Neural progenitor cell (in vitro differentiated cells): ENCODE measurements at regions not wholly inside any gene's neighbourhood (a gene's known extent, or its start where the extent isn't known, plus 50 kb on each side); places are given as distances from the start of the nearest gene placed in this dataset.

Experiments used
- EZH2 ChIP-seq: fragments of 200-600 bp; sonication (generic); IDR thresholded peaks from 2 replicates; pipeline ENCODE4 v1.6.1; 2017; ENCODE audit warnings: antibody characterized with exemption, mild to moderate bottlenecking, moderate library complexity
- EZH2phosphoT487 ChIP-seq: fragments of 200-600 bp; sonication (generic); IDR thresholded peaks from 2 replicates; pipeline ENCODE4 v1.6.1; 2017; ENCODE audit warnings: antibody characterized with exemption
- TF ChIP-seq, protein P1 (sequence below): fragments of 200-600 bp; sonication (generic); IDR thresholded peaks from 2 replicates; pipeline ENCODE4 v1.5.1; 2017; ENCODE audit warnings: antibody characterized with exemption, mild to moderate bottlenecking

DNA sequence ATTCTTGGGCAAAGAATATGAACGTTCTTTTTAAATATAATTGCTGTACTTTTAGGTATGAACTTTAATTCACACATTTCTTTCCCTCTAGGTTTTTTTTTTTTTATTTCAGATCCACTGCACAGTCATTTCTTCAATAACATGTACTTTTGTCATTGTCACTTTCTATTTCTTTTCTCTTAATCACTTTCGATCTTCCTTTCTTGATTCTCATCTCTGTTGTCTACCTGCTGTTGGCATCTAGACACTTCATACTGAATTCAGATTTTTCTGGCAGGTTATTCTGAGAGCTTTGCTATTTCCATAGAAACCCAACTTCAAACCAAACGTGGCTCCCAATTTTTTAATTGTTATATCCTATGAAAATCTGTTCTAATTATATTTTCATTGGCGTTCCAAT is 211.7 kb upstream of the KLF6 start:
- no peak for TF ChIP-seq EZH2phosphoT487
- TF ChIP-seq, protein P1, sequence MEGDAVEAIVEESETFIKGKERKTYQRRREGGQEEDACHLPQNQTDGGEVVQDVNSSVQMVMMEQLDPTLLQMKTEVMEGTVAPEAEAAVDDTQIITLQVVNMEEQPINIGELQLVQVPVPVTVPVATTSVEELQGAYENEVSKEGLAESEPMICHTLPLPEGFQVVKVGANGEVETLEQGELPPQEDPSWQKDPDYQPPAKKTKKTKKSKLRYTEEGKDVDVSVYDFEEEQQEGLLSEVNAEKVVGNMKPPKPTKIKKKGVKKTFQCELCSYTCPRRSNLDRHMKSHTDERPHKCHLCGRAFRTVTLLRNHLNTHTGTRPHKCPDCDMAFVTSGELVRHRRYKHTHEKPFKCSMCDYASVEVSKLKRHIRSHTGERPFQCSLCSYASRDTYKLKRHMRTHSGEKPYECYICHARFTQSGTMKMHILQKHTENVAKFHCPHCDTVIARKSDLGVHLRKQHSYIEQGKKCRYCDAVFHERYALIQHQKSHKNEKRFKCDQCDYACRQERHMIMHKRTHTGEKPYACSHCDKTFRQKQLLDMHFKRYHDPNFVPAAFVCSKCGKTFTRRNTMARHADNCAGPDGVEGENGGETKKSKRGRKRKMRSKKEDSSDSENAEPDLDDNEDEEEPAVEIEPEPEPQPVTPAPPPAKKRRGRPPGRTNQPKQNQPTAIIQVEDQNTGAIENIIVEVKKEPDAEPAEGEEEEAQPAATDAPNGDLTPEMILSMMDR = no peak
- no peak for TF ChIP-seq EZH2
